IMR-90 (cell line): ENCODE measurements at regions not wholly inside any gene's neighbourhood (a gene's known extent, or its start where the extent isn't known, plus 50 kb on each side); places are given as distances from the start of the nearest gene placed in this dataset.

Experiments used
- CTCF ChIP-seq: conservative IDR thresholded peaks from 2 replicates; pipeline ENCODE4 v1.5.1; 2012; ENCODE audit warnings: mild to moderate bottlenecking, low read depth, low read length, improper control_type of control experiment
- FOS ChIP-seq: fragments of 150-350 bp; IDR thresholded peaks from 2 replicates; pipeline ENCODE4 v1.6.1; 2016; ENCODE audit warnings: low read depth, low read length
- MAZ ChIP-seq: IDR thresholded peaks from 2 replicates; pipeline ENCODE4 v1.6.1; 2012; ENCODE audit warnings: low read depth, mild to moderate bottlenecking, low read length, improper control_type of control experiment, moderate library complexity, borderline replicate concordance
- NFE2L2 ChIP-seq: fragments of 150-350 bp; IDR thresholded peaks from 2 replicates; pipeline ENCODE4 v1.6.1; 2016; ENCODE audit warnings: low read depth, mild to moderate bottlenecking, low read length

GRCh38 chr3:103532986-103533385, 1098.2 kb downstream of the ZPLD1 start:
- TF ChIP-seq MAZ = no peak
- no peak for TF ChIP-seq FOS
- no peak for TF ChIP-seq CTCF
- TF ChIP-seq NFE2L2 = no peak
